ENCODE measurements at regions not wholly inside any gene's neighbourhood (a gene's known extent, or its start where the extent isn't known, plus 50 kb on each side); places are given as distances from the start of the nearest gene placed in this dataset.

- TF ChIP-seq CTCF (IDR thresholded peaks at IDR 0.05 in 2 of 3, conservative IDR thresholded peaks at IDR 0.05 in 1 of 3; ENCODE audit: control insufficient read depth in 2 of 3, extremely low read depth in 1 of 3, insufficient read depth in 1 of 3, low read depth in 3 of 3, low read length in 3 of 3) (no peak), REST (IDR thresholded peaks at IDR 0.05; ENCODE audit: low read depth, low read length) (no peak), NKRF (conservative IDR thresholded peaks at IDR 0.05) (no peak), NR2C2 (IDR thresholded peaks at IDR 0.05; ENCODE audit: borderline replicate concordance, control insufficient read depth, insufficient read length, low read depth) (no peak), EP300 (IDR thresholded peaks at IDR 0.05; ENCODE audit: borderline replicate concordance in 1 of 2, control insufficient read depth in 1 of 2, low read depth in 2 of 2, low read length in 2 of 2) (no peak), HDAC2 (IDR thresholded peaks at IDR 0.05) (no peak)
Observed at GRCh38 chr6:97653076-97653475, 370.1 kb upstream of the MMS22L start.

Measured in GM12878 (cell line).